ENCODE measurements at regions not wholly inside any gene's neighbourhood (a gene's known extent, or its start where the extent isn't known, plus 50 kb on each side); places are given as distances from the start of the nearest gene placed in this dataset.

DNA sequence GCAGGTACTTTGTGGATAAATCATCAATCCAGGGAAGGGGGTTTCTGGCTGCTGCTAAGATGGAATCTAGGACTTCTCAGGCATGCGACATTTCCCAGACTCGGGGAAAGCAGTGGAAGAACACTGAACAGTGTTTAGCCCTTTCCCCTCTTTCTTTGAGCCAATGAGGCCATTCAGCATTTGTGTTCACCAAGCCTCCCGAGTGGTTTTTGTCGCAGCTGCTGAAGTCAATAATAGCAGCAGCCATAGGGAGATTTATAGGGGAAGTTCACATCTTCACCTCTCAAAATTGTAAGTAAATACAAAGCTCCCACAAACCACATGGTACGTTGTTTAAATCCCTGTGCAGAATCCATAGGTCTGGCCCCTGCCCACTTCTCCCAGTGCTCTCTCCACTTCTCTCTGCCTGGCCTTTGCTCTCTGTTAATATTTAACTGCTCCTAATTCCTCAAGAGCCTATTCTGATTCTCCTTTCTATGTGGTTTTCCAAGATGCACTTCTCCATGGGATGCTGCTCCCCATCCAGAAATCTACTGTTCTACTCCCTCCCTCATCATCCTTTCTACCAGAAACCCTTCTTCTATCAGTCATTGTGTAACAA, 230.7 kb downstream of the SHQ1 start:
- TF ChIP-seq, protein P1, sequence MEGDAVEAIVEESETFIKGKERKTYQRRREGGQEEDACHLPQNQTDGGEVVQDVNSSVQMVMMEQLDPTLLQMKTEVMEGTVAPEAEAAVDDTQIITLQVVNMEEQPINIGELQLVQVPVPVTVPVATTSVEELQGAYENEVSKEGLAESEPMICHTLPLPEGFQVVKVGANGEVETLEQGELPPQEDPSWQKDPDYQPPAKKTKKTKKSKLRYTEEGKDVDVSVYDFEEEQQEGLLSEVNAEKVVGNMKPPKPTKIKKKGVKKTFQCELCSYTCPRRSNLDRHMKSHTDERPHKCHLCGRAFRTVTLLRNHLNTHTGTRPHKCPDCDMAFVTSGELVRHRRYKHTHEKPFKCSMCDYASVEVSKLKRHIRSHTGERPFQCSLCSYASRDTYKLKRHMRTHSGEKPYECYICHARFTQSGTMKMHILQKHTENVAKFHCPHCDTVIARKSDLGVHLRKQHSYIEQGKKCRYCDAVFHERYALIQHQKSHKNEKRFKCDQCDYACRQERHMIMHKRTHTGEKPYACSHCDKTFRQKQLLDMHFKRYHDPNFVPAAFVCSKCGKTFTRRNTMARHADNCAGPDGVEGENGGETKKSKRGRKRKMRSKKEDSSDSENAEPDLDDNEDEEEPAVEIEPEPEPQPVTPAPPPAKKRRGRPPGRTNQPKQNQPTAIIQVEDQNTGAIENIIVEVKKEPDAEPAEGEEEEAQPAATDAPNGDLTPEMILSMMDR (IDR thresholded peaks at IDR 0.05; ENCODE audit: insufficient read depth, low read depth, low read length): no peak
- no peak for TF ChIP-seq EZH2 (IDR thresholded peaks at IDR 0.05; ENCODE audit: insufficient read depth, low read length)

Measured in astrocyte (in vitro differentiated cells and primary cell).